H1 (cell line): ENCODE measurements at regions not wholly inside any gene's neighbourhood (a gene's known extent, or its start where the extent isn't known, plus 50 kb on each side); places are given as distances from the start of the nearest gene placed in this dataset.

Experiments
- CTCF ChIA-PET: fragments of 300-600 bp; sonication (Branson Sonifier 250); formaldehyde crosslinking; loops from one replicate; lab custom pipeline; 2021; ENCODE audit not compliant: partially characterized antibody; lab: Charles Lee
- POLR2A ChIA-PET: fragments of 300-600 bp; sonication (Branson Sonifier 250); formaldehyde crosslinking; loops from one replicate; lab custom pipeline; 2021; ENCODE audit warnings: inconsistent platforms; ENCODE audit not compliant: partially characterized antibody; lab: Charles Lee
- DNase-seq, 2 experiments: peaks; one replicate each; pipeline versions ENCODE4 v3.0.0 to v3.0.0-alpha.2; 2010 to 2022; ENCODE audit warnings: low spot score in 2 of 2, low read depth in 1 of 2, mixed read lengths in 1 of 2
- FAIRE-seq: peaks from 2 replicates; lab custom pipeline; 2011; peaks lifted over from hg19 to GRCh38; lab: Jason Lieb, UNC
- H2AFZ ChIP-seq: 2 replicates; pipeline ENCODE4 v1.8.1; 2012; ENCODE audit warnings: low read length, inconsistent platforms
- H2AK5ac ChIP-seq: 2 replicates; pipeline ENCODE4 v1.6.1; 2013; ENCODE audit warnings: low read depth, low read length
- H2BK120ac ChIP-seq: replicated peaks from 2 replicates; pipeline ENCODE3; 2013; ENCODE audit warnings: low read depth, low read length, inconsistent platforms
- H2BK12ac ChIP-seq: 2 replicates; pipeline ENCODE4 v1.6.1; 2013; ENCODE audit warnings: low read depth, low read length
- H2BK15ac ChIP-seq: 2 replicates; pipeline ENCODE4 v1.6.1; 2013; ENCODE audit warnings: low read length
- H2BK20ac ChIP-seq: 2 replicates; pipeline ENCODE4 v1.6.1; 2013; ENCODE audit warnings: low read length
- H2BK5ac ChIP-seq: 2 replicates; pipeline ENCODE4 v1.6.1; 2013; ENCODE audit warnings: low read depth, low read length
- H3K14ac ChIP-seq: 2 replicates; pipeline ENCODE4 v1.6.1; 2013; ENCODE audit warnings: inconsistent platforms; ENCODE audit not compliant: insufficient read length
- H3K18ac ChIP-seq: 2 replicates; pipeline ENCODE4 v1.6.1; 2013; ENCODE audit warnings: low read length; ENCODE audit errors: extremely low read depth
- H3K23ac ChIP-seq: 2 replicates; pipeline ENCODE4 v1.6.1; 2013; ENCODE audit warnings: inconsistent platforms; ENCODE audit not compliant: insufficient read length
- H3K23me2 ChIP-seq: 2 replicates; pipeline ENCODE4 v1.6.1; 2013; ENCODE audit warnings: low read depth, low read length
- H3K27ac ChIP-seq: 2 replicates; pipeline ENCODE4 v1.6.1; 2011; ENCODE audit warnings: low read depth, low read length, inconsistent platforms
- H3K27me3 ChIP-seq, 4 experiments: replicated peaks in 1 of 4; 1 replicate in 1 of 4; 2 replicates in 3 of 4; pipeline versions ENCODE4 v1.6.1 to v1.8.1; 2011 to 2013; ENCODE audit warnings: low read length in 3 of 4, mild to moderate bottlenecking in 3 of 4, inconsistent platforms in 2 of 4, mixed read lengths in 2 of 4, moderate library complexity in 1 of 4; ENCODE audit not compliant: control insufficient read depth in 3 of 4, insufficient read depth in 3 of 4; ENCODE audit errors: extremely low read depth in 1 of 4
- H3K36me3 ChIP-seq, 4 experiments: 2 replicates each; pipeline versions ENCODE4 v1.6.1 to v1.8.1; 2011 to 2013; ENCODE audit warnings: mild to moderate bottlenecking in 4 of 4, low read length in 3 of 4, moderate library complexity in 2 of 4, control low read depth in 1 of 4, inconsistent platforms in 1 of 4; ENCODE audit not compliant: insufficient read depth in 4 of 4, control insufficient read depth in 2 of 4
- H3K4ac ChIP-seq: replicated peaks from 2 replicates; pipeline ENCODE3; 2013; ENCODE audit warnings: low read length, low read depth, mixed read lengths, inconsistent platforms; ENCODE audit not compliant: insufficient read length
- H3K4me1 ChIP-seq, 4 experiments: replicated peaks in 1 of 4; 1 replicate in 1 of 4; 2 replicates in 3 of 4; pipeline versions ENCODE4 v1.6.1 to v1.8.1; 2011 to 2013; ENCODE audit warnings: low read length in 3 of 4, inconsistent platforms in 2 of 4, mixed read lengths in 1 of 4; ENCODE audit not compliant: insufficient read depth in 4 of 4, control insufficient read depth in 3 of 4
- H3K4me2 ChIP-seq, 2 experiments: 2 replicates each; pipeline versions ENCODE4 v1.6.1 to v1.8.1; 2011 to 2013; ENCODE audit warnings: low read depth in 2 of 2, low read length in 2 of 2, control low read depth in 1 of 2, inconsistent platforms in 1 of 2, mild to moderate bottlenecking in 1 of 2; ENCODE audit not compliant: insufficient read depth in 1 of 2
- H3K4me3 ChIP-seq, 4 experiments: fragments of 200-600, 300-600 bp in 1 of 4; sonication (generic), shearing (Covaris generic), sonication (Bioruptor Twin) in 1 of 4; 2 replicates each; pipeline versions ENCODE4 v1.5.1 to v1.8.1; 2011 to 2016; ENCODE audit warnings: low read length in 4 of 4, low read depth in 3 of 4, control low read depth in 2 of 4, inconsistent platforms in 2 of 4, mild to moderate bottlenecking in 2 of 4, mixed read lengths in 1 of 4, moderate library complexity in 1 of 4; ENCODE audit not compliant: insufficient read depth in 2 of 4; ENCODE audit errors: extremely low read depth in 1 of 4
- H3K56ac ChIP-seq: replicated peaks from 2 replicates; pipeline ENCODE3; 2013; ENCODE audit warnings: low read depth, mild to moderate bottlenecking, mixed read lengths, low read length, inconsistent platforms; ENCODE audit not compliant: insufficient read length
- H3K79me1 ChIP-seq: 2 replicates; pipeline ENCODE4 v1.6.1; 2013; ENCODE audit warnings: low read depth, low read length, control low read depth
- H3K79me2 ChIP-seq, 2 experiments: 2 replicates each; pipeline versions ENCODE4 v1.6.1 to v1.8.1; 2012 to 2013; ENCODE audit warnings: low read length in 2 of 2, mild to moderate bottlenecking in 2 of 2, inconsistent platforms in 1 of 2; ENCODE audit not compliant: insufficient read depth in 2 of 2, control insufficient read depth in 1 of 2
- H3K9ac ChIP-seq, 4 experiments: replicated peaks in 1 of 4; 1 replicate in 1 of 4; 2 replicates in 3 of 4; pipeline versions ENCODE4 v1.6.1 to v1.8.1; 2011 to 2013; ENCODE audit warnings: low read depth in 3 of 4, low read length in 3 of 4, control low read depth in 2 of 4, mild to moderate bottlenecking in 2 of 4, moderate library complexity in 2 of 4, inconsistent platforms in 1 of 4; ENCODE audit errors: extremely low read depth in 1 of 4
- H3K9me3 ChIP-seq, 2 experiments: 2 replicates each; pipeline versions ENCODE4 v1.6.1 to v1.8.1; 2012 to 2013; ENCODE audit warnings: mild to moderate bottlenecking in 2 of 2, moderate library complexity in 2 of 2, control low read depth in 1 of 2, inconsistent platforms in 1 of 2, low read depth in 1 of 2, low read length in 1 of 2, mixed read lengths in 1 of 2; ENCODE audit not compliant: insufficient read depth in 2 of 2
- H4K20me1 ChIP-seq, 2 experiments: replicated peaks in 1 of 2; 2 replicates each; pipeline versions ENCODE3 to v1.8.1; 2011 to 2013; ENCODE audit warnings: inconsistent platforms in 2 of 2, low read length in 2 of 2, mild to moderate bottlenecking in 1 of 2; ENCODE audit not compliant: insufficient read depth in 2 of 2, control insufficient read depth in 1 of 2
- H4K5ac ChIP-seq: 2 replicates; pipeline ENCODE4 v1.6.1; 2013; ENCODE audit warnings: low read length, low read depth, mixed read lengths, inconsistent platforms; ENCODE audit not compliant: insufficient read length
- H4K8ac ChIP-seq: 2 replicates; pipeline ENCODE4 v1.8.0; 2013; ENCODE audit warnings: mild to moderate bottlenecking, moderate library complexity, low read length, inconsistent platforms; ENCODE audit not compliant: insufficient read depth; ENCODE audit errors: extremely low read depth
- H4K91ac ChIP-seq: replicated peaks from 2 replicates; pipeline ENCODE3; 2013; ENCODE audit warnings: low read length, mixed read lengths, inconsistent platforms; ENCODE audit not compliant: insufficient read length
- CTBP2 ChIP-seq: IDR thresholded peaks from 2 replicates; pipeline ENCODE4 v1.7.0; 2011; ENCODE audit warnings: borderline replicate concordance, mild to moderate bottlenecking, moderate library complexity, mixed read lengths, low read length; ENCODE audit not compliant: insufficient read depth, insufficient read length
- HDAC6 ChIP-seq: IDR thresholded peaks from one replicate; pipeline ENCODE4 v1.7.1; 2012; ENCODE audit warnings: low read depth, mild to moderate bottlenecking, inconsistent platforms, low read length, moderate library complexity
- JUN ChIP-seq: IDR thresholded peaks from 2 replicates; pipeline ENCODE4 v1.6.1; 2011; ENCODE audit warnings: low read depth, mild to moderate bottlenecking, improper control_type of control experiment, low read length
- POLR2AphosphoS5 ChIP-seq: IDR thresholded peaks from 2 replicates; pipeline ENCODE4 v1.6.1; 2011; ENCODE audit warnings: low read depth, low read length
- SIRT6 ChIP-seq: IDR thresholded peaks from one replicate; pipeline ENCODE4 v1.7.1; 2012; ENCODE audit warnings: low read length, inconsistent platforms

GRCh38 chr11:26936109-26936508 lies 57.8 kb upstream of the FIBIN start (continued):
- TF ChIP-seq JUN (no peak), CTBP2 (no peak)

DNA sequence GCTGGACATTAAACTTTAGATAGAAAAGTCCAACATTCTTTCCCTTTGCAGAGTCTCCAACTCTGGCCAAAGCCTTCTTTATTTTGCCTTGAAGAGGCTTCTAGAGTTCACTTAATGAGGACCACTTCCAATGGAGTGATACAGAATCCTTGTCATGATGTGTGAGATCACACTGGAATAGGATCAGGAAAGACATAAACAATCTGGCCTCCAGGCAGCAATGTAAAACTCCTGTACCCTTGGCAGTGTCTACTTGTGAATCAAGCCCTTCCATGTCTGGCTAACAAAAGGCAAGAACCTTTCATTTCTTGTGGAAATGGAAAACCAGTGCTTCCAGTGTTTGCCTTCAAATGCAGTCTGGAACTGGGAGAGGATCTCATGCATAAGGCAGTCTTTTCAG lies 56.5 kb upstream of the FIBIN start:
- Histone ChIP-seq H4K8ac (no peak overlapping the region), H2BK5ac (no peak overlapping the region), H3K23me2 (no peaks in the 10 kb centered on the region), H3K18ac (no peak overlapping the region), H4K20me1 (no peaks in the 10 kb centered on the region), H3K4me2 (no peak overlapping the region)
- POLR2A ChIA-PET, result no interaction called here
- DNase-seq, result no peak
- no peak for TF ChIP-seq POLR2AphosphoS5
- no peak for TF ChIP-seq SIRT6
- no peak for TF ChIP-seq CTBP2
- TF ChIP-seq HDAC6, result no peak
- TF ChIP-seq, all 59 proteins: peak for 0
- H2BK12ac ChIP-seq, result no peak overlapping the region
- no peak overlapping the region for H3K9ac ChIP-seq
- H2AFZ ChIP-seq, result no peak overlapping the region
- no peak overlapping the region for H3K4me3 ChIP-seq
- H2BK20ac ChIP-seq, result no peak overlapping the region
- no peaks in the 10 kb centered on the region for H3K9me3 ChIP-seq
- no peaks in the 10 kb centered on the region for H3K27me3 ChIP-seq
- H2AK5ac ChIP-seq, result no peak overlapping the region
- no peaks in the 10 kb centered on the region for H3K79me2 ChIP-seq
- no peak overlapping the region for H3K14ac ChIP-seq
- H3K36me3 ChIP-seq, result no peaks in the 10 kb centered on the region
- no peaks in the 10 kb centered on the region for H3K79me1 ChIP-seq
- no peak overlapping the region for H4K91ac ChIP-seq
- H3K4me1 ChIP-seq, result no peaks in the 10 kb centered on the region
- H2BK15ac ChIP-seq, result no peak overlapping the region
- H3K23ac ChIP-seq, result no peak overlapping the region
- no peak overlapping the region for H3K27ac ChIP-seq
- no peak overlapping the region for H2BK120ac ChIP-seq
- CTCF ChIA-PET, result no interaction called here
- H4K5ac ChIP-seq, result no peak overlapping the region
- no peak for FAIRE-seq
- no peak overlapping the region for H3K4ac ChIP-seq
- no peak overlapping the region for H3K56ac ChIP-seq
